ENCODE measurements at regions not wholly inside any gene's neighbourhood (a gene's known extent, or its start where the extent isn't known, plus 50 kb on each side); places are given as distances from the start of the nearest gene placed in this dataset.

GRCh38 chr2:176781570-176782217, 430.9 kb upstream of the HNRNPA3 start:
- TF ChIP-seq TAF1 (IDR thresholded peaks at IDR 0.05; ENCODE audit: low read depth, low read length): no peak
- no peak for TF ChIP-seq POLR2A (IDR thresholded peaks at IDR 0.05; ENCODE audit: low read depth, low read length)

All from GM12891 (cell line).